Rectal smooth muscle tissue (tissue), 1 donor: ENCODE measurements at regions not wholly inside any gene's neighbourhood (a gene's known extent, or its start where the extent isn't known, plus 50 kb on each side); places are given as distances from the start of the nearest gene placed in this dataset.

ENCODE experiments used
- H3K27ac ChIP-seq: one replicate; pipeline ENCODE4 v1.7.0; 2013; ENCODE audit warnings: low read depth, low read length, inconsistent platforms
- H3K27me3 ChIP-seq: one replicate; pipeline ENCODE4 v1.7.0; 2013; ENCODE audit warnings: low read length; ENCODE audit not compliant: control insufficient read depth, insufficient read depth
- H3K36me3 ChIP-seq: one replicate; pipeline ENCODE4 v1.7.0; 2013; ENCODE audit warnings: low read length; ENCODE audit not compliant: control insufficient read depth, insufficient read depth
- H3K4me1 ChIP-seq: one replicate; pipeline ENCODE4 v1.7.0; 2013; ENCODE audit warnings: low read length; ENCODE audit not compliant: control insufficient read depth, insufficient read depth
- H3K4me3 ChIP-seq: one replicate; pipeline ENCODE4 v1.7.0; 2013; ENCODE audit warnings: low read length
- H3K9ac ChIP-seq: one replicate; pipeline ENCODE4 v1.7.0; 2013; ENCODE audit warnings: low read length

- no peak overlapping the region for H3K27ac ChIP-seq
- H3K9ac ChIP-seq, result no peak overlapping the region
- H3K36me3 ChIP-seq, result no peaks in the 10 kb centered on the region
- no peak overlapping the region for H3K4me3 ChIP-seq
- H3K4me1 ChIP-seq, result no peaks in the 10 kb centered on the region
- no peaks in the 10 kb centered on the region for H3K27me3 ChIP-seq
Measured at GRCh38 chr1:238589843-238590435, 699.2 kb upstream of the ZP4 start.

GRCh38 chr1:238582816-238583215, 692.1 kb upstream of the ZP4 start:
- H3K4me1 ChIP-seq, result no peaks in the 10 kb centered on the region
- H3K4me3 ChIP-seq, result no peak overlapping the region

GRCh38 chr1:238581332-238581731, 690.6 kb upstream of the ZP4 start:
- H3K4me3 ChIP-seq, result no peak overlapping the region
- H3K9ac ChIP-seq, result no peak overlapping the region
- H3K36me3 ChIP-seq, result no peaks in the 10 kb centered on the region
- H3K4me1 ChIP-seq, result no peaks in the 10 kb centered on the region
- no peak overlapping the region for H3K27ac ChIP-seq
- H3K27me3 ChIP-seq, result no peaks in the 10 kb centered on the region

More at GRCh38 chr1:238582816-238583215, 692.1 kb upstream of the ZP4 start:
- no peak overlapping the region for H3K27ac ChIP-seq
- H3K27me3 ChIP-seq, result no peaks in the 10 kb centered on the region
- H3K36me3 ChIP-seq, result no peaks in the 10 kb centered on the region
- no peak overlapping the region for H3K9ac ChIP-seq

- Histone ChIP-seq H3K27me3 (no peaks in the 10 kb centered on the region), H3K4me1 (no peaks in the 10 kb centered on the region), H3K9ac (no peak overlapping the region), H3K4me3 (no peak overlapping the region), H3K36me3 (no peaks in the 10 kb centered on the region), H3K27ac (no peak overlapping the region)
Measured at GRCh38 chr1:238568735-238569134, 678.0 kb upstream of the ZP4 start.

- H3K36me3 ChIP-seq, result no peaks in the 10 kb centered on the region
- H3K27ac ChIP-seq, result no peak overlapping the region
- no peak overlapping the region for H3K4me3 ChIP-seq
- H3K4me1 ChIP-seq, result no peaks in the 10 kb centered on the region
- H3K9ac ChIP-seq, result no peak overlapping the region
- H3K27me3 ChIP-seq, result no peaks in the 10 kb centered on the region
Measured at GRCh38 chr1:238562341-238562740, 671.6 kb upstream of the ZP4 start.

- no peak overlapping the region for H3K27ac ChIP-seq
- no peaks in the 10 kb centered on the region for H3K27me3 ChIP-seq
- no peaks in the 10 kb centered on the region for H3K36me3 ChIP-seq
- no peaks in the 10 kb centered on the region for H3K4me1 ChIP-seq
- H3K4me3 ChIP-seq, result no peak overlapping the region
- H3K9ac ChIP-seq, result no peak overlapping the region
Measured at GRCh38 chr1:238558746-238559145, 668.0 kb upstream of the ZP4 start.

GRCh38 chr1:238558156-238558555, 667.4 kb upstream of the ZP4 start:
- Histone ChIP-seq H3K36me3 (no peaks in the 10 kb centered on the region), H3K9ac (no peak overlapping the region), H3K4me3 (no peak overlapping the region), H3K27ac (no peak overlapping the region), H3K27me3 (no peaks in the 10 kb centered on the region), H3K4me1 (no peaks in the 10 kb centered on the region)

- Histone ChIP-seq H3K9ac (no peak overlapping the region), H3K27me3 (no peaks in the 10 kb centered on the region), H3K4me1 (no peaks in the 10 kb centered on the region), H3K36me3 (no peaks in the 10 kb centered on the region), H3K4me3 (no peak overlapping the region), H3K27ac (no peak overlapping the region)
Measured at GRCh38 chr1:238552271-238552670, 661.5 kb upstream of the ZP4 start.

GRCh38 chr1:238549137-238549536, 658.4 kb upstream of the ZP4 start:
- H3K4me1 ChIP-seq, result no peaks in the 10 kb centered on the region

GRCh38 chr1:238546118-238546517, 655.4 kb upstream of the ZP4 start:
- Histone ChIP-seq H3K4me1 (no peaks in the 10 kb centered on the region), H3K27me3 (no peaks in the 10 kb centered on the region), H3K4me3 (no peak overlapping the region), H3K27ac (no peak overlapping the region), H3K36me3 (no peaks in the 10 kb centered on the region), H3K9ac (no peak overlapping the region)

More at GRCh38 chr1:238549137-238549536, 658.4 kb upstream of the ZP4 start:
- H3K4me3 ChIP-seq, result no peak overlapping the region
- no peaks in the 10 kb centered on the region for H3K36me3 ChIP-seq
- H3K27ac ChIP-seq, result no peak overlapping the region
- H3K27me3 ChIP-seq, result no peaks in the 10 kb centered on the region
- no peak overlapping the region for H3K9ac ChIP-seq

GRCh38 chr1:238537641-238538040, 646.9 kb upstream of the ZP4 start:
- no peak overlapping the region for H3K9ac ChIP-seq
- H3K36me3 ChIP-seq, result no peaks in the 10 kb centered on the region
- H3K27me3 ChIP-seq, result no peaks in the 10 kb centered on the region
- H3K27ac ChIP-seq, result no peak overlapping the region
- no peaks in the 10 kb centered on the region for H3K4me1 ChIP-seq
- H3K4me3 ChIP-seq, result no peak overlapping the region

GRCh38 chr1:238530209-238530851, 639.6 kb upstream of the ZP4 start:
- H3K27ac ChIP-seq, result no peak overlapping the region
- no peaks in the 10 kb centered on the region for H3K27me3 ChIP-seq
- no peak overlapping the region for H3K4me3 ChIP-seq
- no peaks in the 10 kb centered on the region for H3K4me1 ChIP-seq
- no peaks in the 10 kb centered on the region for H3K36me3 ChIP-seq
- no peak overlapping the region for H3K9ac ChIP-seq

- H3K9ac ChIP-seq, result no peak overlapping the region
- H3K4me1 ChIP-seq, result no peaks in the 10 kb centered on the region
- H3K36me3 ChIP-seq, result no peaks in the 10 kb centered on the region
- H3K27ac ChIP-seq, result no peak overlapping the region
- H3K27me3 ChIP-seq, result no peaks in the 10 kb centered on the region
- no peak overlapping the region for H3K4me3 ChIP-seq
Measured at GRCh38 chr1:238517711-238518110, 627.0 kb upstream of the ZP4 start.
